Calu3 (cell line): ENCODE measurements at regions not wholly inside any gene's neighbourhood (a gene's known extent, or its start where the extent isn't known, plus 50 kb on each side); places are given as distances from the start of the nearest gene placed in this dataset.

Experiments
- BruUV-seq: library from RNA; stranded (reverse); fragments of 400-500 nt; replicated peaks from 2 replicates; lab custom pipeline; 2021; lab: Mats Ljungman, UMichigan
- CTCF ChIA-PET: fragments of 300-600 bp; sonication (Branson Sonifier 250); formaldehyde crosslinking; loops from one replicate; lab custom pipeline; 2022; ENCODE audit warnings: antibody characterized with exemption; lab: Charles Lee
- DNase-seq: peaks from one replicate; pipeline ENCODE4 v3.0.0; 2022
- H3K27ac Mint-ChIP-seq: one replicate; pipeline ENCODE4 v1.8.0; 2022; ENCODE audit warnings: mixed read lengths; ENCODE audit not compliant: unreplicated experiment
- H3K27me3 Mint-ChIP-seq: one replicate; pipeline ENCODE4 v1.8.0; 2022; ENCODE audit warnings: mixed read lengths; ENCODE audit not compliant: unreplicated experiment
- H3K36me3 Mint-ChIP-seq: one replicate; pipeline ENCODE4 v1.8.0; 2022; ENCODE audit warnings: mild to moderate bottlenecking, moderate library complexity, mixed read lengths; ENCODE audit not compliant: insufficient read depth, unreplicated experiment
- H3K4me1 Mint-ChIP-seq: one replicate; pipeline ENCODE4 v1.8.0; 2022; ENCODE audit warnings: mild to moderate bottlenecking, low read depth, mixed read lengths; ENCODE audit not compliant: unreplicated experiment
- H3K4me3 Mint-ChIP-seq: one replicate; pipeline ENCODE4 v1.8.0; 2022; ENCODE audit warnings: mild to moderate bottlenecking, low read depth, moderate library complexity, mixed read lengths; ENCODE audit not compliant: unreplicated experiment
- H3K9me3 Mint-ChIP-seq: one replicate; pipeline ENCODE4 v1.8.0; 2022; ENCODE audit warnings: low read depth, mixed read lengths; ENCODE audit not compliant: unreplicated experiment
- intact Hi-C: fragments of 100-400 bp; cut with micrococcal nuclease; formaldehyde crosslinking; loops from one replicate; pipeline ENCODE4 v1.10.0; 2022; ENCODE audit not compliant: unreplicated experiment
- TF ChIP-seq, protein P1 (sequence below): fragments of 200-600 bp; IDR thresholded peaks from one replicate; pipeline ENCODE4 v1.8.0; 2022; ENCODE audit warnings: antibody characterized with exemption; ENCODE audit not compliant: unreplicated experiment

DNA sequence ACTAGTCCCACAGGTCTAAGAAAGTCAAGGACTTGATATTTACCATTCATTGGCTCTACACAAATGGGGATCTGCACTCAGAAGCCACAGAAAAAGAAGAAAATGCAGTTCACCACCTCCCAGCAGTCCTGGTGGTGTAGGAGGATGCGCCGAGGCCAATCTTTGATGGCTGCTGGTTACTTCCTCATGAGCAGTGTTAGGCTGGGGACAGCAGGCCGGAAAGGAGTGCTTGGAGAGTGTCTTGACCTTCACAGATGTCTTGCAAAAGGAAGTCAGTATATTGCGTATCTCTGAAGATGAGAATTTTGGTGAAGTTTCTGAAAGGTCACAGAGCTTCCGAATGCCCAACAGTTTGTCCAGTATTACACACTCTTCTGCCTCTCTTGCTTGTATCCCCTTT lies 597.0 kb downstream of the EBF1 start:
- H3K4me3 Mint-ChIP-seq = no peak overlapping the region
- BruUV-seq = no TSS peak
- no peaks in the 10 kb centered on the region for H3K4me1 Mint-ChIP-seq
- CTCF ChIA-PET = no interaction called here
- no peaks in the 10 kb centered on the region for H3K27me3 Mint-ChIP-seq
- H3K27ac Mint-ChIP-seq = no peak overlapping the region
- H3K9me3 Mint-ChIP-seq = peaks cover 19% of the 10 kb centered on the region
- H3K36me3 Mint-ChIP-seq = no peaks in the 10 kb centered on the region
- no peak for DNase-seq
- TF ChIP-seq, protein P1, sequence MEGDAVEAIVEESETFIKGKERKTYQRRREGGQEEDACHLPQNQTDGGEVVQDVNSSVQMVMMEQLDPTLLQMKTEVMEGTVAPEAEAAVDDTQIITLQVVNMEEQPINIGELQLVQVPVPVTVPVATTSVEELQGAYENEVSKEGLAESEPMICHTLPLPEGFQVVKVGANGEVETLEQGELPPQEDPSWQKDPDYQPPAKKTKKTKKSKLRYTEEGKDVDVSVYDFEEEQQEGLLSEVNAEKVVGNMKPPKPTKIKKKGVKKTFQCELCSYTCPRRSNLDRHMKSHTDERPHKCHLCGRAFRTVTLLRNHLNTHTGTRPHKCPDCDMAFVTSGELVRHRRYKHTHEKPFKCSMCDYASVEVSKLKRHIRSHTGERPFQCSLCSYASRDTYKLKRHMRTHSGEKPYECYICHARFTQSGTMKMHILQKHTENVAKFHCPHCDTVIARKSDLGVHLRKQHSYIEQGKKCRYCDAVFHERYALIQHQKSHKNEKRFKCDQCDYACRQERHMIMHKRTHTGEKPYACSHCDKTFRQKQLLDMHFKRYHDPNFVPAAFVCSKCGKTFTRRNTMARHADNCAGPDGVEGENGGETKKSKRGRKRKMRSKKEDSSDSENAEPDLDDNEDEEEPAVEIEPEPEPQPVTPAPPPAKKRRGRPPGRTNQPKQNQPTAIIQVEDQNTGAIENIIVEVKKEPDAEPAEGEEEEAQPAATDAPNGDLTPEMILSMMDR = no peak
- intact Hi-C loops = no loop called here

DNA sequence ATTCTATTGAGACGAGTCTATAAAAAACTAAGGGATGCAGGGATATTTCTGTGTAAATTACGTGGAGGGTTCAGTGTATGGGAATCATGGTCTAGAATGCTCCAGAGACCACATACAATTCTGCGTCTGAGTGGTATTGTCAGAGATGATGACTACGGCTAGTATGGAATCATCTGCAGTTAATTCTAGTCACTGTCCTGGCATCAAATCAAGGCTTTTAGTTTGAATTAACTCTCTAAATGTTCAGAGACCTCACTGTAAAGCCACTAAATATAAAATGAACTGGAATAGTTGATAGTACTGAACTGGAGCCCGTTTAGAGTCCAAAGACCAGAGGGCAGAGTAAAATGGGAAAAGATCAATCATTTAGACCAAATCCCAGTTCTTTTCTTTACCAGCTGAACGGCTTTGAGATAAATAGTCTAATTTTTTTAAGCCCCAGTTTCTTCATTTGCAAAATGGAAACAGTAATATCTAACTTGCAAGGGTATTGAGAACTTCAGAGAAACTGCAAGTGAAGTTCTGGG lies 599.8 kb downstream of the EBF1 start:
- no TSS peak for BruUV-seq
- Mint-ChIP-seq H3K27me3 (no peaks in the 10 kb centered on the region), H3K4me3 (no peak overlapping the region), H3K9me3 (peaks cover 16% of the 10 kb centered on the region), H3K4me1 (no peaks in the 10 kb centered on the region), H3K27ac (no peak overlapping the region), H3K36me3 (no peaks in the 10 kb centered on the region)
- no peak for DNase-seq
- intact Hi-C loops = no loop called here
- TF ChIP-seq, protein P1 = no peak
- CTCF ChIA-PET = no interaction called here

DNA sequence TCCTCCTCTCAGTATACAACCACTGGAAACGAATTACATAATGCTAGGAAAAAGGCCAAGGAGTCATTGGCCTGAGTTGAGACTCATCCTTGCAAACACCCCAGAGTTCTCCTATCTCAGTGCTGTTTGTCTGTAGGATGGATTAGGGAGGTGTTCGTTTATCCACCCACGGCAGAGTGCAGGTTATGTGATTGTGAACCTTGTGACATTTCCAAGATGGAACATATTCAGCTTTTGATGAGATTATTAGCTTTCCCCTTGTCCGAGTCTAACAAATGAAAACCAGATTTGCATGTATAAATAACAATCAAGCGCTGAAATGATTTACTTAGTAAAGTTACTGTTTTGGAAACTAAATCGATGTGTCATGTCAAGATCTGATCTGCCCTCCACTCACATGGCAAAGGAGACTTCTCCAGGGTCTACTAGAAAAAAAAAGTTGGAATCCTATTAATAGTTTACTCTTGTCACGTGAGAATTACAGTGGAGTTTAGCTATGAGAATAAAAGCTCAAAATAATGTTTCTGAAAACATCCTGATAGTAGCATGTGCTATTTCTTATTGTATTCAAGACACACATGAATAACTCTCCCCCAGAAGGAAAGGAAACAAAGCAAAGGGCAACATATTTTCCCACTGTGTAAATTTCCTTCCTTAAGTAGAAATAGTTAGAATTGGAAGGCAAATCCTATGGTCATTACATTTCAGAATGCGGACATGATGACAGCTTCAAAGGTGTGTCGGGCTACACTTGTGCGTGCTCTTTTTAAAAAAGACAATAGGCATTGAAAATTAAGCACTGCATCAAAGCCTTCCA lies 600.4 kb downstream of the EBF1 start:
- CTCF ChIA-PET = no interaction called here
- TF ChIP-seq, protein P1 = no peak
- BruUV-seq = no TSS peak

DNA sequence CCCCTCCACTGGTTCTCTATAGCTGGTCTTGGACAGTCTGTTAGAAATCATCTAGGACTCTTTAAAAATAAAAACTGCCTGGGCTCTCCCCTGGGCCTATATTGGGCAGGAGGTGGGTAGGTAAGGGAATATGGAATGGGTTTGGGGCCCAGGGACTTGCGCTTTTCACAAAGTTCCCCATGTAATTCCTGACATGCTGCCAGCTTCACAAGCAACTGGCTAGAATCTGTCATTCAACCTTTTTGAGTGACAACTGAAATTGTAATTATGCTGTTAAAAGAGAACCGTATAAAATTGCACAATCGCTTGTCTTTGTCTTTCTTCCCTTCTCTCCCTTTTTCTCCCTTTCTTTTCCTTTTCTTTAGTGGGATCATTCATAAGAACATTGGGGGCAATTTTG lies 603.1 kb downstream of the EBF1 start:
- no peaks in the 10 kb centered on the region for H3K4me1 Mint-ChIP-seq
- H3K36me3 Mint-ChIP-seq = no peaks in the 10 kb centered on the region
- TF ChIP-seq, protein P1 = no peak
- no peak for DNase-seq
- H3K27me3 Mint-ChIP-seq = no peaks in the 10 kb centered on the region
- CTCF ChIA-PET = no interaction called here
- intact Hi-C loops = no loop called here
- no TSS peak for BruUV-seq
- H3K4me3 Mint-ChIP-seq = no peak overlapping the region
- no peak overlapping the region for H3K27ac Mint-ChIP-seq
- peaks cover 8% of the 10 kb centered on the region for H3K9me3 Mint-ChIP-seq

More for the DNA sequence above, 600.4 kb downstream of the EBF1 start:
- DNase-seq = no peak
- no peak overlapping the region for H3K27ac Mint-ChIP-seq
- peaks cover 16% of the 10 kb centered on the region for H3K9me3 Mint-ChIP-seq
- intact Hi-C loops = no loop called here
- no peaks in the 10 kb centered on the region for H3K27me3 Mint-ChIP-seq
- no peaks in the 10 kb centered on the region for H3K36me3 Mint-ChIP-seq
- H3K4me3 Mint-ChIP-seq = no peak overlapping the region
- no peaks in the 10 kb centered on the region for H3K4me1 Mint-ChIP-seq
